OCI-LY7 (cell line): ENCODE measurements at regions not wholly inside any gene's neighbourhood (a gene's known extent, or its start where the extent isn't known, plus 50 kb on each side); places are given as distances from the start of the nearest gene placed in this dataset.
A peak's percentile ranks its signal among the peaks of the same experiment; 100 is the strongest.

ENCODE experiments used
- BruUV-seq: library from RNA; stranded (reverse); fragments of 400-500 nt; replicated peaks from 2 replicates; lab custom pipeline; 2021; lab: Mats Ljungman, UMichigan
- CTCF ChIA-PET: fragments of 300-600 bp; sonication (Branson Sonifier 250); formaldehyde crosslinking; loops from one replicate; lab custom pipeline; 2022; ENCODE audit warnings: antibody characterized with exemption; ENCODE audit not compliant: unreplicated experiment; lab: Charles Lee
- POLR2A ChIA-PET: fragments of 300-600 bp; sonication (Branson Sonifier 250); formaldehyde crosslinking; loops from one replicate; lab custom pipeline; 2022; ENCODE audit warnings: antibody characterized with exemption; lab: Charles Lee
- DNase-seq: peaks from one replicate; pipeline ENCODE4 v3.0.0-alpha.2; 2015; ENCODE audit warnings: low spot score
- H2AFZ ChIP-seq: fragments of 200-600 bp; sonication (generic), shearing (Covaris generic); 2 replicates; pipeline ENCODE4 v1.6.1; 2014; ENCODE audit warnings: mild to moderate bottlenecking, antibody characterized with exemption, low read length, moderate library complexity
- H3K27ac ChIP-seq: fragments of 200-600 bp; sonication (generic); 2 replicates; pipeline ENCODE4 v1.5.1; 2014; ENCODE audit warnings: mixed run types, low read depth, mild to moderate bottlenecking, moderate library complexity, low read length, inconsistent platforms; ENCODE audit not compliant: poor library complexity, severe bottlenecking
- H3K36me3 ChIP-seq: fragments of 200-600 bp; sonication (generic); 2 replicates; pipeline ENCODE4 v1.6.1; 2014; ENCODE audit warnings: mild to moderate bottlenecking, antibody characterized with exemption, low read length, moderate library complexity, mixed read lengths; ENCODE audit not compliant: insufficient read depth
- H3K4me1 ChIP-seq: fragments of 200-600 bp; sonication (generic); 2 replicates; pipeline ENCODE4 v1.5.1; 2014; ENCODE audit warnings: mild to moderate bottlenecking, low read length; ENCODE audit not compliant: insufficient read depth, poor library complexity, severe bottlenecking
- H3K4me2 ChIP-seq: fragments of 200-600 bp; sonication (generic); 2 replicates; pipeline ENCODE4 v1.6.1; 2014; ENCODE audit warnings: mild to moderate bottlenecking, low read length
- H3K4me3 ChIP-seq: fragments of 200-600 bp; sonication (generic); 2 replicates; pipeline ENCODE4 v1.5.1; 2014; ENCODE audit warnings: mild to moderate bottlenecking, low read depth, low read length; ENCODE audit not compliant: poor library complexity, severe bottlenecking
- H3K79me2 ChIP-seq: fragments of 200-600 bp; sonication (generic); 2 replicates; pipeline ENCODE4 v1.6.1; 2016; ENCODE audit warnings: low read depth, mild to moderate bottlenecking, low read length, moderate library complexity, mixed read lengths; ENCODE audit not compliant: insufficient read depth
- H3K9me2 ChIP-seq: fragments of 200-600 bp; sonication (generic); 2 replicates; pipeline ENCODE4 v1.6.1; 2016; ENCODE audit warnings: mild to moderate bottlenecking, low read length, mixed read lengths; ENCODE audit not compliant: insufficient read depth
- H3K9me3 ChIP-seq: fragments of 200-600 bp; sonication (generic); 2 replicates; pipeline ENCODE4 v1.6.1; 2014; ENCODE audit warnings: mild to moderate bottlenecking, mixed run types, low read length, mixed read lengths
- H4K20me1 ChIP-seq: fragments of 200-600 bp; sonication (generic); 2 replicates; pipeline ENCODE4 v1.6.1; 2014; ENCODE audit warnings: mild to moderate bottlenecking, antibody characterized with exemption, low read length, moderate library complexity, mixed read lengths; ENCODE audit not compliant: insufficient read depth
- CTCF ChIP-seq: fragments of 200-600 bp; sonication (generic); conservative IDR thresholded peaks from 2 replicates; pipeline ENCODE4 v1.5.1; 2014; ENCODE audit warnings: mild to moderate bottlenecking, antibody characterized with exemption, low read length, moderate library complexity, mixed read lengths
- EZH2phosphoT487 ChIP-seq: fragments of 200-600 bp; sonication (generic); IDR thresholded peaks from 2 replicates; pipeline ENCODE4 v1.6.1; 2018; ENCODE audit warnings: low read depth, borderline replicate concordance, mild to moderate bottlenecking, mixed run types, antibody characterized with exemption, low read length, moderate library complexity, mixed read lengths
- intact Hi-C: fragments of 100-400 bp; cut with micrococcal nuclease; formaldehyde crosslinking; loops from one replicate; pipeline ENCODE4 v1.10.0; 2022; ENCODE audit not compliant: unreplicated experiment

- no peak for DNase-seq
- H4K20me1 ChIP-seq, result no peaks in the 10 kb centered on the region
- H3K36me3 ChIP-seq, result no peaks in the 10 kb centered on the region
- no peaks in the 10 kb centered on the region for H3K9me3 ChIP-seq
- H2AFZ ChIP-seq, result no peak overlapping the region
- no peak for TF ChIP-seq EZH2phosphoT487
- TF ChIP-seq CTCF, result no peak
- no peaks in the 10 kb centered on the region for H3K4me1 ChIP-seq
- ChIA-PET POLR2A (no interaction called here), CTCF (no interaction called here)
- H3K4me2 ChIP-seq, result no peak overlapping the region
- H3K79me2 ChIP-seq, result no peaks in the 10 kb centered on the region
- BruUV-seq, result no TSS peak
- no peak overlapping the region for H3K27ac ChIP-seq
- intact Hi-C loops, result no loop called here
- no peak overlapping the region for H3K4me3 ChIP-seq
- no peaks in the 10 kb centered on the region for H3K9me2 ChIP-seq
These were observed 183.4 kb upstream of the PPFIA2 start for GRCh38 chr12:81942594-81942993.

- Histone ChIP-seq H2AFZ (no peak overlapping the region), H3K4me1 (no peaks in the 10 kb centered on the region), H3K27ac (no peak overlapping the region), H3K79me2 (no peaks in the 10 kb centered on the region), H4K20me1 (no peaks in the 10 kb centered on the region), H3K9me3 (no peaks in the 10 kb centered on the region), H3K4me3 (no peak overlapping the region), H3K9me2 (no peaks in the 10 kb centered on the region), H3K4me2 (no peak overlapping the region), H3K36me3 (no peaks in the 10 kb centered on the region)
- ChIA-PET CTCF (no interaction called here), POLR2A (no interaction called here)
- no peak for DNase-seq
- intact Hi-C loops, result no loop called here
- no TSS peak for BruUV-seq
- no peak for TF ChIP-seq EZH2phosphoT487
- TF ChIP-seq CTCF, result no peak
These were observed 170.9 kb upstream of the PPFIA2 start for GRCh38 chr12:81930037-81930436.

GRCh38 chr12:81896771-81897170 is 137.6 kb upstream of the PPFIA2 start:
- CTCF ChIA-PET, result no interaction called here
- intact Hi-C loops, result no loop called here
- no peaks in the 10 kb centered on the region for H4K20me1 ChIP-seq
- no peaks in the 10 kb centered on the region for H3K36me3 ChIP-seq
- POLR2A ChIA-PET, result no interaction called here
- TF ChIP-seq CTCF, result no peak
- TF ChIP-seq EZH2phosphoT487, result no peak
- no peak overlapping the region for H3K4me2 ChIP-seq
- no peaks in the 10 kb centered on the region for H3K9me2 ChIP-seq
- BruUV-seq, result no TSS peak
- H3K27ac ChIP-seq, result no peak overlapping the region
- no peaks in the 10 kb centered on the region for H3K9me3 ChIP-seq
- no peaks in the 10 kb centered on the region for H3K4me1 ChIP-seq
- DNase-seq, result peak; percentile 5
- no peak overlapping the region for H3K4me3 ChIP-seq
- H2AFZ ChIP-seq, result no peak overlapping the region
- no peaks in the 10 kb centered on the region for H3K79me2 ChIP-seq
